GM12872 (cell line): ENCODE measurements at regions not wholly inside any gene's neighbourhood (a gene's known extent, or its start where the extent isn't known, plus 50 kb on each side); places are given as distances from the start of the nearest gene placed in this dataset.

ENCODE experiments used
- CTCF ChIP-seq: IDR thresholded peaks from 3 replicates; pipeline ENCODE4 v1.5.1; 2011; ENCODE audit warnings: low read depth, mild to moderate bottlenecking, low read length, moderate library complexity; ENCODE audit not compliant: insufficient read depth

- TF ChIP-seq CTCF: no peak
These were observed 392.9 kb downstream of the KDM5D start for GRCh38 chrY:19351616-19352015.

- no peak for TF ChIP-seq CTCF
These were observed 422.8 kb downstream of the KDM5D start for GRCh38 chrY:19321701-19322100.

GRCh38 chrY:19319135-19319534, 425.4 kb downstream of the KDM5D start:
- no peak for TF ChIP-seq CTCF

- TF ChIP-seq CTCF: no peak
These were observed 427.1 kb downstream of the KDM5D start for GRCh38 chrY:19317271-19317987.

- no peak for TF ChIP-seq CTCF
These were observed 436.9 kb downstream of the KDM5D start for GRCh38 chrY:19307627-19308026.

GRCh38 chrY:19303136-19303535, 441.4 kb downstream of the KDM5D start:
- TF ChIP-seq CTCF: no peak

GRCh38 chrY:19290925-19291324, 453.6 kb downstream of the KDM5D start:
- TF ChIP-seq CTCF: no peak

- TF ChIP-seq CTCF: no peak
These were observed 470.4 kb downstream of the KDM5D start for GRCh38 chrY:19274076-19274475.
